ENCODE measurements at regions not wholly inside any gene's neighbourhood (a gene's known extent, or its start where the extent isn't known, plus 50 kb on each side); places are given as distances from the start of the nearest gene placed in this dataset.

DNA sequence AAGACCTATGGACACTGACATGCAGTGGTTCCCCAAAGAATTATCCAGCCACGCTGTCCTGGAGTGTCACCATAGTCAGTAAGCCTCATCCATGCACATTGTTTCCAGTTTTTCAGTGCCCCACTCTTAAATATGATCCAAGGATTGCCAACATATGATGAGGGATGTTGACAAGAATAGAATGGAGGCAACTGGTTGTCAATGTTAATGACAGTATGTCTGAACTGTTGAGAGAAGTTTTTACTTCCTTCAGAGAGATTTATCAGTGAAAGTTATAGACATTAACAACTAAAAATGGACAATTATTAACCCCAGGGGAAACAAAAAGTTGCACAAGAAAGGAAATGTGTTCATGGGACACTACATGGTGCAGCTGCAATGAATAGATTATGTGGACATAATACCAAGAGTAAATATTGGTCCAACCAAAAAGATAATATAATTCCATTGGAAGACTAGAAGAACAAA lies 69.9 kb downstream of the CYP26B1 start:
- no peak for TF ChIP-seq EZH2 (IDR thresholded peaks at IDR 0.05)
- no peak for TF ChIP-seq POLR2AphosphoS5 (IDR thresholded peaks at IDR 0.05; ENCODE audit: borderline replicate concordance, low read depth, low read length)
